GM23338 (cell line): ENCODE measurements at regions not wholly inside any gene's neighbourhood (a gene's known extent, or its start where the extent isn't known, plus 50 kb on each side); places are given as distances from the start of the nearest gene placed in this dataset.

Source experiments
- ATAC-seq: fragments of 200-7000 bp; cut with Tn5 transposase; 3 replicates; pipeline ENCODE4 v1.9.1; 2020
- DNase-seq: peaks from one replicate; pipeline ENCODE4 v3.0.0-alpha.2; 2015; ENCODE audit warnings: low spot score
- H2AFZ ChIP-seq: fragments of 200-600 bp; sonication (generic); 2 replicates; pipeline ENCODE4 v1.8.0; 2016; ENCODE audit warnings: antibody characterized with exemption, mild to moderate bottlenecking, moderate library complexity
- H3F3A ChIP-seq: fragments of 200-600 bp; sonication (generic); replicated peaks from 2 replicates; pipeline ENCODE4 v1.8.0; 2017; ENCODE audit warnings: antibody characterized with exemption, mixed run types, low read depth
- H3K27ac ChIP-seq: fragments of 200-600 bp; sonication (generic); 2 replicates; pipeline ENCODE4 v1.6.1; 2016; ENCODE audit warnings: low read depth
- H3K27me3 ChIP-seq: fragments of 200-600 bp; sonication (generic); 2 replicates; pipeline ENCODE4 v1.8.0; 2016; ENCODE audit warnings: mild to moderate bottlenecking, mixed run types, moderate library complexity; ENCODE audit not compliant: insufficient read depth
- H3K36me3 ChIP-seq: fragments of 200-600 bp; sonication (generic); 2 replicates; pipeline ENCODE4 v1.8.0; 2016; ENCODE audit warnings: mild to moderate bottlenecking; ENCODE audit not compliant: insufficient read depth
- H3K4me1 ChIP-seq: fragments of 200-600 bp; sonication (generic); 2 replicates; pipeline ENCODE4 v1.8.0; 2016; ENCODE audit warnings: mild to moderate bottlenecking, moderate library complexity; ENCODE audit not compliant: insufficient read depth
- H3K4me2 ChIP-seq: fragments of 200-600 bp; sonication (generic); 2 replicates; pipeline ENCODE4 v1.7.1; 2017; ENCODE audit warnings: mixed run types
- H3K4me3 ChIP-seq: fragments of 200-600 bp; sonication (generic); 2 replicates; pipeline ENCODE4 v1.6.1; 2016; ENCODE audit warnings: mixed run types
- H3K79me2 ChIP-seq: fragments of 200-600 bp; sonication (generic); replicated peaks from 2 replicates; pipeline ENCODE4 v1.8.0; 2017; ENCODE audit warnings: mild to moderate bottlenecking; ENCODE audit not compliant: insufficient read depth
- H3K9me2 ChIP-seq: fragments of 200-600 bp; sonication (generic); 2 replicates; pipeline ENCODE4 v1.8.0; 2017; ENCODE audit not compliant: insufficient read depth
- H4K20me1 ChIP-seq: fragments of 200-600 bp; sonication (generic); replicated peaks from 2 replicates; pipeline ENCODE4 v1.8.0; 2017; ENCODE audit warnings: mild to moderate bottlenecking; ENCODE audit not compliant: insufficient read depth
- H3K27ac Mint-ChIP-seq: 2 replicates; pipeline ENCODE4 v1.8.0; 2020; ENCODE audit warnings: inconsistent platforms, mild to moderate bottlenecking, moderate library complexity, mixed read lengths
- H3K27me3 Mint-ChIP-seq: 3 replicates; pipeline ENCODE4 v1.8.0; 2022; ENCODE audit warnings: low read depth, mild to moderate bottlenecking, moderate library complexity, mixed read lengths, inconsistent platforms; ENCODE audit not compliant: insufficient read depth, poor library complexity
- H3K36me3 Mint-ChIP-seq: 3 replicates; pipeline ENCODE4 v1.8.0; 2021; ENCODE audit warnings: low read depth, mild to moderate bottlenecking, inconsistent platforms, moderate library complexity, mixed read lengths
- H3K4me1 Mint-ChIP-seq: 3 replicates; pipeline ENCODE4 v1.8.0; 2020; ENCODE audit warnings: mild to moderate bottlenecking, inconsistent platforms, mixed read lengths
- H3K4me3 Mint-ChIP-seq: 3 replicates; pipeline ENCODE4 v1.8.0; 2021; ENCODE audit warnings: moderate library complexity, mild to moderate bottlenecking, inconsistent platforms, mixed read lengths
- H3K9me3 Mint-ChIP-seq: 3 replicates; pipeline ENCODE4 v1.8.0; 2020; ENCODE audit warnings: moderate library complexity, mild to moderate bottlenecking, inconsistent platforms, mixed read lengths
- CREB1 ChIP-seq: fragments of 250-450 bp; sonication (Bioruptor Pico); IDR thresholded peaks from 2 replicates; pipeline ENCODE4 v1.5.0; 2020; ENCODE audit warnings: low read depth, mild to moderate bottlenecking, moderate library complexity
- EZH2 ChIP-seq: fragments of 200-600 bp; sonication (generic); IDR thresholded peaks from one replicate; pipeline ENCODE4 v1.8.0; 2017; ENCODE audit warnings: antibody characterized with exemption, mild to moderate bottlenecking, low read depth; ENCODE audit not compliant: unreplicated experiment
- EZH2phosphoT487 ChIP-seq: fragments of 200-600 bp; sonication (generic); IDR thresholded peaks from one replicate; pipeline ENCODE4 v1.8.1; 2018; ENCODE audit warnings: antibody characterized with exemption; ENCODE audit not compliant: unreplicated experiment
- JUNB ChIP-seq: IDR thresholded peaks from one replicate; pipeline ENCODE4 v1.6.1; 2016; ENCODE audit warnings: antibody characterized with exemption; ENCODE audit not compliant: unreplicated experiment
- NANOG ChIP-seq: IDR thresholded peaks from 2 replicates; pipeline ENCODE4 v1.6.1; 2016; ENCODE audit warnings: antibody characterized with exemption, borderline replicate concordance
- POLR2AphosphoS5 ChIP-seq: IDR thresholded peaks from 2 replicates; pipeline ENCODE4 v1.6.1; 2016; ENCODE audit warnings: antibody characterized with exemption, low read depth
- STAT1 ChIP-seq: IDR thresholded peaks from one replicate; pipeline ENCODE4 v1.6.1; 2016; ENCODE audit warnings: antibody characterized with exemption; ENCODE audit not compliant: unreplicated experiment
- ZNF114 ChIP-seq: fragments of 250-450 bp; sonication (Bioruptor Pico); IDR thresholded peaks from 2 replicates; pipeline ENCODE4 v1.5.0; 2020; ENCODE audit warnings: mild to moderate bottlenecking, moderate library complexity
- ZNF331 ChIP-seq: fragments of 250-450 bp; sonication (Bioruptor Pico); IDR thresholded peaks from 2 replicates; pipeline ENCODE4 v1.5.0; 2020; ENCODE audit warnings: low read depth, mild to moderate bottlenecking, moderate library complexity
- TF ChIP-seq, protein P1 (sequence below): IDR thresholded peaks from 2 replicates; pipeline ENCODE4 v1.6.1; 2016; ENCODE audit warnings: antibody characterized with exemption
- TF ChIP-seq, protein P2 (sequence below): IDR thresholded peaks from one replicate; pipeline ENCODE4 v1.6.1; 2018; ENCODE audit warnings: antibody characterized with exemption; ENCODE audit not compliant: unreplicated experiment
- TF ChIP-seq, protein P3 (sequence below): fragments of 250-450 bp; sonication (Bioruptor Pico); IDR thresholded peaks from 2 replicates; pipeline ENCODE4 v1.5.0; 2020; ENCODE audit warnings: mild to moderate bottlenecking, moderate library complexity

DNA sequence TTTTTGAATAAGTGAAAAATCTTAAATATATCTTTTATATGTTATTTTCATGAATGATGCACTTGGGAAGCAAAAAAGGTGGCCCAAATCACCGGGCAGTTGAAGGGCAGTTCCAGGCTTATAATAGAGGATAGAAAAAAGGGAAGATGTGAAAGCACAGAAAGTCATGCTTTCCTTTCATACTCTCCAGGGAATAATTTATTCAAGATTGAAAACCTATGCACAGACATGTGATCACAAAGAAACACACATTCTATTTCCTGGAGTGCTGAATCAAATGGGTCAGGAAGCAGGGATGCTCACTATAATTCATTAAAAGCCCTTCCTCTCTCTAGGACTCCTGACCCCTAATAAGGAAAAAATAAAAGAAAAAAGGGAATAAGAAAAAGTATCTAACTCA lies 66.1 kb upstream of the USP38 start:
- no peak overlapping the region for H2AFZ ChIP-seq
- H3K4me3 ChIP-seq, result no peak overlapping the region
- H3F3A ChIP-seq, result no peaks in the 10 kb centered on the region
- no peaks in the 10 kb centered on the region for H4K20me1 ChIP-seq
- H3K4me3 Mint-ChIP-seq, result no peak overlapping the region
- TF ChIP-seq POLR2AphosphoS5 (no peak), ZNF114 (CRISPR knock-in tag) (no peak), NANOG (no peak), EZH2 (no peak), EZH2phosphoT487 (no peak), ZNF331 (CRISPR knock-in tag) (no peak), JUNB (no peak), CREB1 (CRISPR knock-in tag) (no peak)
- TF ChIP-seq, protein P1, sequence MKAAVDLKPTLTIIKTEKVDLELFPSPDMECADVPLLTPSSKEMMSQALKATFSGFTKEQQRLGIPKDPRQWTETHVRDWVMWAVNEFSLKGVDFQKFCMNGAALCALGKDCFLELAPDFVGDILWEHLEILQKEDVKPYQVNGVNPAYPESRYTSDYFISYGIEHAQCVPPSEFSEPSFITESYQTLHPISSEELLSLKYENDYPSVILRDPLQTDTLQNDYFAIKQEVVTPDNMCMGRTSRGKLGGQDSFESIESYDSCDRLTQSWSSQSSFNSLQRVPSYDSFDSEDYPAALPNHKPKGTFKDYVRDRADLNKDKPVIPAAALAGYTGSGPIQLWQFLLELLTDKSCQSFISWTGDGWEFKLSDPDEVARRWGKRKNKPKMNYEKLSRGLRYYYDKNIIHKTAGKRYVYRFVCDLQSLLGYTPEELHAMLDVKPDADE, result no peak
- TF ChIP-seq, protein P2, sequence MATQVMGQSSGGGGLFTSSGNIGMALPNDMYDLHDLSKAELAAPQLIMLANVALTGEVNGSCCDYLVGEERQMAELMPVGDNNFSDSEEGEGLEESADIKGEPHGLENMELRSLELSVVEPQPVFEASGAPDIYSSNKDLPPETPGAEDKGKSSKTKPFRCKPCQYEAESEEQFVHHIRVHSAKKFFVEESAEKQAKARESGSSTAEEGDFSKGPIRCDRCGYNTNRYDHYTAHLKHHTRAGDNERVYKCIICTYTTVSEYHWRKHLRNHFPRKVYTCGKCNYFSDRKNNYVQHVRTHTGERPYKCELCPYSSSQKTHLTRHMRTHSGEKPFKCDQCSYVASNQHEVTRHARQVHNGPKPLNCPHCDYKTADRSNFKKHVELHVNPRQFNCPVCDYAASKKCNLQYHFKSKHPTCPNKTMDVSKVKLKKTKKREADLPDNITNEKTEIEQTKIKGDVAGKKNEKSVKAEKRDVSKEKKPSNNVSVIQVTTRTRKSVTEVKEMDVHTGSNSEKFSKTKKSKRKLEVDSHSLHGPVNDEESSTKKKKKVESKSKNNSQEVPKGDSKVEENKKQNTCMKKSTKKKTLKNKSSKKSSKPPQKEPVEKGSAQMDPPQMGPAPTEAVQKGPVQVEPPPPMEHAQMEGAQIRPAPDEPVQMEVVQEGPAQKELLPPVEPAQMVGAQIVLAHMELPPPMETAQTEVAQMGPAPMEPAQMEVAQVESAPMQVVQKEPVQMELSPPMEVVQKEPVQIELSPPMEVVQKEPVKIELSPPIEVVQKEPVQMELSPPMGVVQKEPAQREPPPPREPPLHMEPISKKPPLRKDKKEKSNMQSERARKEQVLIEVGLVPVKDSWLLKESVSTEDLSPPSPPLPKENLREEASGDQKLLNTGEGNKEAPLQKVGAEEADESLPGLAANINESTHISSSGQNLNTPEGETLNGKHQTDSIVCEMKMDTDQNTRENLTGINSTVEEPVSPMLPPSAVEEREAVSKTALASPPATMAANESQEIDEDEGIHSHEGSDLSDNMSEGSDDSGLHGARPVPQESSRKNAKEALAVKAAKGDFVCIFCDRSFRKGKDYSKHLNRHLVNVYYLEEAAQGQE, result no peak
- H3K27ac Mint-ChIP-seq, result no peak overlapping the region
- DNase-seq (no peak), ATAC-seq (no peak)
- no peaks in the 10 kb centered on the region for H3K27me3 ChIP-seq
- H3K27ac ChIP-seq, result no peak overlapping the region
- H3K9me3 Mint-ChIP-seq, result no peaks in the 10 kb centered on the region
- H3K4me2 ChIP-seq, result no peak overlapping the region
- no peaks in the 10 kb centered on the region for H3K79me2 ChIP-seq
- no peaks in the 10 kb centered on the region for H3K4me1 Mint-ChIP-seq
- no peaks in the 10 kb centered on the region for H3K4me1 ChIP-seq
- no peaks in the 10 kb centered on the region for H3K27me3 Mint-ChIP-seq
- H3K36me3 ChIP-seq, result no peaks in the 10 kb centered on the region
- no peaks in the 10 kb centered on the region; the same call in 1 of the 2 replicates for H3K9me2 ChIP-seq
- H3K36me3 Mint-ChIP-seq, result no peaks in the 10 kb centered on the region

DNA sequence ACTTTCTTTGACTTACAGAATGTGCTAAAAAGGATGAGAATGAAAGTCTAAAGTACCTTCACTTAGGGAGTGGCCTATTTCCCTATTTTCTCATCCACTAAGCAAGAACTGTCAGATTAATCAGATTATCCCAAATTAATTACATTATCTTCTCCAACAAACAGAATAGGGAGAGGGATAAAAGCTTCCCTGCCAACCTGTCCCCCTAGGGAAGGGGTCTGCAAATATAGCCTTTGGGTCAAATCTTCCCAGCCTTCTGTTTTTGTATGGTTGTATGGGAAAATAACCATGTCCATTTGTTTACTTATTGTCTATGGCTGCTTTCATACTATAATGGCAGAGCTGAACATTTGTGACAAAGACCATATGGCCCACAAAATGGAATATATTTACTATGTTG lies 57.1 kb upstream of the USP38 start:
- Mint-ChIP-seq H3K36me3 (peaks cover 5% of the 10 kb centered on the region; the same call in 1 of the 3 replicates), H3K27ac (no peak overlapping the region), H3K4me3 (no peak overlapping the region), H3K27me3 (no peaks in the 10 kb centered on the region), H3K4me1 (no peaks in the 10 kb centered on the region), H3K9me3 (peaks cover 5% of the 10 kb centered on the region)
- Histone ChIP-seq H3K4me2 (no peak overlapping the region), H3K79me2 (no peaks in the 10 kb centered on the region), H3K27ac (no peak overlapping the region), H2AFZ (no peak overlapping the region), H3K27me3 (no peaks in the 10 kb centered on the region), H3F3A (no peaks in the 10 kb centered on the region), H3K36me3 (no peaks in the 10 kb centered on the region), H3K4me1 (no peaks in the 10 kb centered on the region), H4K20me1 (no peaks in the 10 kb centered on the region), H3K9me2 (peaks cover 4% of the 10 kb centered on the region), H3K4me3 (no peak overlapping the region)
- no peak for ATAC-seq
- no peak for DNase-seq
- TF ChIP-seq ZNF114 (CRISPR knock-in tag), result no peak
- no peak for TF ChIP-seq STAT1
- TF ChIP-seq NANOG, result no peak
- no peak for TF ChIP-seq JUNB
- TF ChIP-seq, protein P3, sequence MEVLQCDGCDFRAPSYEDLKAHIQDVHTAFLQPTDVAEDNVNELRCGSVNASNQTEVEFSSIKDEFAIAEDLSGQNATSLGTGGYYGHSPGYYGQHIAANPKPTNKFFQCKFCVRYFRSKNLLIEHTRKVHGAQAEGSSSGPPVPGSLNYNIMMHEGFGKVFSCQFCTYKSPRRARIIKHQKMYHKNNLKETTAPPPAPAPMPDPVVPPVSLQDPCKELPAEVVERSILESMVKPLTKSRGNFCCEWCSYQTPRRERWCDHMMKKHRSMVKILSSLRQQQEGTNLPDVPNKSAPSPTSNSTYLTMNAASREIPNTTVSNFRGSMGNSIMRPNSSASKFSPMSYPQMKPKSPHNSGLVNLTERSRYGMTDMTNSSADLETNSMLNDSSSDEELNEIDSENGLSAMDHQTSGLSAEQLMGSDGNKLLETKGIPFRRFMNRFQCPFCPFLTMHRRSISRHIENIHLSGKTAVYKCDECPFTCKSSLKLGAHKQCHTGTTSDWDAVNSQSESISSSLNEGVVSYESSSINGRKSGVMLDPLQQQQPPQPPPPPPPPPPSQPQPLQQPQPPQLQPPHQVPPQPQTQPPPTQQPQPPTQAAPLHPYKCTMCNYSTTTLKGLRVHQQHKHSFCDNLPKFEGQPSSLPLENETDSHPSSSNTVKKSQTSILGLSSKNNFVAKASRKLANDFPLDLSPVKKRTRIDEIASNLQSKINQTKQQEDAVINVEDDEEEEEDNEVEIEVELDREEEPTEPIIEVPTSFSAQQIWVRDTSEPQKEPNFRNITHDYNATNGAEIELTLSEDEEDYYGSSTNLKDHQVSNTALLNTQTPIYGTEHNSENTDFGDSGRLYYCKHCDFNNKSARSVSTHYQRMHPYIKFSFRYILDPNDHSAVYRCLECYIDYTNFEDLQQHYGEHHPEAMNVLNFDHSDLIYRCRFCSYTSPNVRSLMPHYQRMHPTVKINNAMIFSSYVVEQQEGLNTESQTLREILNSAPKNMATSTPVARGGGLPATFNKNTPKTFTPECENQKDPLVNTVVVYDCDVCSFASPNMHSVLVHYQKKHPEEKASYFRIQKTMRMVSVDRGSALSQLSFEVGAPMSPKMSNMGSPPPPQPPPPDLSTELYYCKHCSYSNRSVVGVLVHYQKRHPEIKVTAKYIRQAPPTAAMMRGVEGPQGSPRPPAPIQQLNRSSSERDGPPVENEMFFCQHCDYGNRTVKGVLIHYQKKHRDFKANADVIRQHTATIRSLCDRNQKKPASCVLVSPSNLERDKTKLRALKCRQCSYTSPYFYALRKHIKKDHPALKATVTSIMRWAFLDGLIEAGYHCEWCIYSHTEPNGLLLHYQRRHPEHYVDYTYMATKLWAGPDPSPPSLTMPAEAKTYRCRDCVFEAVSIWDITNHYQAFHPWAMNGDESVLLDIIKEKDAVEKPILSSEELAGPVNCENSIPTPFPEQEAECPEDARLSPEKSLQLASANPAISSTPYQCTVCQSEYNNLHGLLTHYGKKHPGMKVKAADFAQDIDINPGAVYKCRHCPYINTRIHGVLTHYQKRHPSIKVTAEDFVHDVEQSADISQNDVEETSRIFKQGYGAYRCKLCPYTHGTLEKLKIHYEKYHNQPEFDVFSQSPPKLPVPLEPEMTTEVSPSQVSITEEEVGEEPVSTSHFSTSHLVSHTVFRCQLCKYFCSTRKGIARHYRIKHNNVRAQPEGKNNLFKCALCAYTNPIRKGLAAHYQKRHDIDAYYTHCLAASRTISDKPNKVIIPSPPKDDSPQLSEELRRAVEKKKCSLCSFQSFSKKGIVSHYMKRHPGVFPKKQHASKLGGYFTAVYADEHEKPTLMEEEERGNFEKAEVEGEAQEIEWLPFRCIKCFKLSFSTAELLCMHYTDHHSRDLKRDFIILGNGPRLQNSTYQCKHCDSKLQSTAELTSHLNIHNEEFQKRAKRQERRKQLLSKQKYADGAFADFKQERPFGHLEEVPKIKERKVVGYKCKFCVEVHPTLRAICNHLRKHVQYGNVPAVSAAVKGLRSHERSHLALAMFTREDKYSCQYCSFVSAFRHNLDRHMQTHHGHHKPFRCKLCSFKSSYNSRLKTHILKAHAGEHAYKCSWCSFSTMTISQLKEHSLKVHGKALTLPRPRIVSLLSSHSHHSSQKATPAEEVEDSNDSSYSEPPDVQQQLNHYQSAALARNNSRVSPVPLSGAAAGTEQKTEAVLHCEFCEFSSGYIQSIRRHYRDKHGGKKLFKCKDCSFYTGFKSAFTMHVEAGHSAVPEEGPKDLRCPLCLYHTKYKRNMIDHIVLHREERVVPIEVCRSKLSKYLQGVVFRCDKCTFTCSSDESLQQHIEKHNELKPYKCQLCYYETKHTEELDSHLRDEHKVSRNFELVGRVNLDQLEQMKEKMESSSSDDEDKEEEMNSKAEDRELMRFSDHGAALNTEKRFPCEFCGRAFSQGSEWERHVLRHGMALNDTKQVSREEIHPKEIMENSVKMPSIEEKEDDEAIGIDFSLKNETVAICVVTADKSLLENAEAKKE (CRISPR knock-in tag), result no peak
- TF ChIP-seq CREB1 (CRISPR knock-in tag), result no peak
- no peak for TF ChIP-seq ZNF331 (CRISPR knock-in tag)
